ENCODE measurements at regions not wholly inside any gene's neighbourhood (a gene's known extent, or its start where the extent isn't known, plus 50 kb on each side); places are given as distances from the start of the nearest gene placed in this dataset.

DNA sequence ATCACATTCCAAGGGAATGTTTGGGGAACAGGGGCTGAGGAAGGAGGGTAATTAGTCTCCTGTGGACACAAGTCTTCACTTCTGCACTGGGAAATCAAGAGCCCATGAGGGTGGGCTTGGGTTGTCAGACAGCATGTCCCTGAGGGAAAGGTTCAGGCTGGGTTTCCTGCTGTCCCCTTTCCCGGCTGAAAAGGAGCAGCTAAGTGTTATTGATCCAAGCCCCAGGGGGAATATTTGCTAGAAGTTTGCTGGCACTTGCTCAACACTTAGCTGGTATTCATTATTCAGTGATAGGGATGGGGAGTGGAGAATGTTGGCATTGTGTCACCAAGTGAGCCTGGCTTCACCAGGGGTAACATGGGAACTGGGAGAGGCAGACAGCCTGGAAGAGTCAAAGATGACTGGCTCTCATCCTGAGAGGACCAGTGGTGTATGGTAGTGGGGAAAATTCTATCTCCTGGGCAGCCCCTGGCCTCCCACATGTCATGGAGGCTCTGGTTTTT, 344.4 kb upstream of the PODXL start:
- Mint-ChIP-seq H3K4me3 (no peak overlapping the region), H3K27ac (no peak overlapping the region), H3K27me3 (peaks cover 11% of the 10 kb centered on the region), H3K4me1 (no peaks in the 10 kb centered on the region), H3K9me3 (ENCODE audit: insufficient read depth) (peaks cover 2% of the 10 kb centered on the region)
- ChIA-PET POLR2A (no interaction called here), CTCF (no interaction called here)
- Histone ChIP-seq H3K27me3 (replicated peaks in 1 of 4; ENCODE audit: control extremely low read depth in 1 of 4, control insufficient read depth in 3 of 4, insufficient read depth in 4 of 4, low read length in 3 of 4) (no peaks in the 10 kb centered on the region), H3K79me2 (ENCODE audit: control insufficient read depth, insufficient read depth, low read length) (no peaks in the 10 kb centered on the region), H2AFZ (ENCODE audit: insufficient read depth, low read depth, low read length, poor library complexity, severe bottlenecking) (no peak overlapping the region), H3K27ac (ENCODE audit: low read length in 2 of 2) (no peak overlapping the region), H3K36me3 (replicated peaks in 1 of 2; ENCODE audit: control extremely low read depth in 1 of 2, control insufficient read depth in 1 of 2, extremely low read depth in 1 of 2, insufficient read depth in 2 of 2, low read length in 1 of 2) (no peaks in the 10 kb centered on the region), H4K20me1 (ENCODE audit: control insufficient read depth, insufficient read depth, low read length, poor library complexity, severe bottlenecking) (no peaks in the 10 kb centered on the region), H3K4me1 (ENCODE audit: control insufficient read depth in 2 of 2, insufficient read depth in 2 of 2, low read length in 2 of 2) (no peaks in the 10 kb centered on the region), H3K9me3 (ENCODE audit: control extremely low read depth in 1 of 3, control insufficient read depth in 2 of 3, insufficient read depth in 1 of 3, low read length in 2 of 3) (peaks cover 0 to 5% (median 3%) of the 10 kb centered on the region in 3 donors), H3K9ac (ENCODE audit: low read length) (no peak overlapping the region), H3K4me2 (replicated peaks; ENCODE audit: low read depth, low read length, poor library complexity, severe bottlenecking) (no peak overlapping the region), H3K4me3 (ENCODE audit: control extremely low read depth in 1 of 5, extremely low read depth in 1 of 5, insufficient read depth in 1 of 5, low read depth in 2 of 5, low read length in 4 of 5) (no peak overlapping the region)
- intact Hi-C loops (cut with micrococcal nuclease): no loop called here
- DNase-seq (no peak), ATAC-seq (ENCODE audit: low read depth) (no peak)
- TF ChIP-seq, protein P1, sequence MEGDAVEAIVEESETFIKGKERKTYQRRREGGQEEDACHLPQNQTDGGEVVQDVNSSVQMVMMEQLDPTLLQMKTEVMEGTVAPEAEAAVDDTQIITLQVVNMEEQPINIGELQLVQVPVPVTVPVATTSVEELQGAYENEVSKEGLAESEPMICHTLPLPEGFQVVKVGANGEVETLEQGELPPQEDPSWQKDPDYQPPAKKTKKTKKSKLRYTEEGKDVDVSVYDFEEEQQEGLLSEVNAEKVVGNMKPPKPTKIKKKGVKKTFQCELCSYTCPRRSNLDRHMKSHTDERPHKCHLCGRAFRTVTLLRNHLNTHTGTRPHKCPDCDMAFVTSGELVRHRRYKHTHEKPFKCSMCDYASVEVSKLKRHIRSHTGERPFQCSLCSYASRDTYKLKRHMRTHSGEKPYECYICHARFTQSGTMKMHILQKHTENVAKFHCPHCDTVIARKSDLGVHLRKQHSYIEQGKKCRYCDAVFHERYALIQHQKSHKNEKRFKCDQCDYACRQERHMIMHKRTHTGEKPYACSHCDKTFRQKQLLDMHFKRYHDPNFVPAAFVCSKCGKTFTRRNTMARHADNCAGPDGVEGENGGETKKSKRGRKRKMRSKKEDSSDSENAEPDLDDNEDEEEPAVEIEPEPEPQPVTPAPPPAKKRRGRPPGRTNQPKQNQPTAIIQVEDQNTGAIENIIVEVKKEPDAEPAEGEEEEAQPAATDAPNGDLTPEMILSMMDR (IDR thresholded peaks at IDR 0.05): no peak
- TF ChIP-seq EZH2 (IDR thresholded peaks at IDR 0.05; ENCODE audit: borderline replicate concordance, insufficient read depth, low read depth, low read length, poor library complexity, severe bottlenecking): no peak
- 86% methylated on average over 1 of the region's 1 CpG for WGBS (ENCODE audit: insufficient coverage)

DNA sequence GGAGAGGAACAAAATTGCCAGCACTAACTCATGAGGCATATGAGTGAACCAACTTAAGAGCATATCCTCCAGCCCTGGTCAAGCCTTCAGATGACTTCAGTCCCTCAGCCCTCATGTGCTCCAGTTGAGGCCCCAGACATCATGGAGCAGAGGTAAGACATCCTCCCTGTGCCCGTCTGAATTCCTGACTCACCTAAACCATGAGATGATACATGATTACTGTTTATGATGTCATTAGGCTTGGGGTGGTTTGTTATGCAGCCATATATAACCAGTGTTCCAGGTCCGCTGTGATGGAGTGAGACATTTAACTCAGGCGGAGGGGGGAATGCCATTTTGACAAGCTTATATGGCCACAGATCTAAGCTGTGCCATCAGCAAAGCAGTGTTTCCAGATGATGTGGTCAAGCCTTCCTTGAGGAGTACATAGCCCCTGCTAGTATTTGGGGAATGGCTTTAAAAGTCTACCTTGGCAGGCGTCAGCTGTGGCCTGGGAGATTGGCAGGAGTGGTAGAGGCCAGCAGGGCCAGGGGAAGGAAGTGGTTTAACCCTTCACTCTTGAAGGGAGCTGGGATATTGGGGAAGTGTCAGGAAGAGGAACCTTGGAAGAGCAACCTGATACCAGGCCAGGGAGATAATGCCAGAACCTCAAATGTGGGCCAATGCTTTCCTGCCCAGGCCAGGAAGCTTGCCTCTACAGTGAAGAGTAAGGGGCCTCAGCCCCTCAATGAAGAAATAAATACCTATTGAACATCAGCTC, 343.0 kb upstream of the PODXL start:
- H3K4me3 Mint-ChIP-seq: no peak overlapping the region
- CTCF ChIA-PET: no interaction called here
- no peak for TF ChIP-seq EZH2 (IDR thresholded peaks at IDR 0.05; ENCODE audit: borderline replicate concordance, insufficient read depth, low read depth, low read length, poor library complexity, severe bottlenecking)
- TF ChIP-seq, protein P1 (IDR thresholded peaks at IDR 0.05): no peak
- peaks cover 12% of the 10 kb centered on the region for H3K27me3 Mint-ChIP-seq
- ATAC-seq (ENCODE audit: low read depth) (no peak), DNase-seq (no peak)
- Histone ChIP-seq H3K4me3 (ENCODE audit: control extremely low read depth in 1 of 5, extremely low read depth in 1 of 5, insufficient read depth in 1 of 5, low read depth in 2 of 5, low read length in 4 of 5) (no peak overlapping the region), H3K4me2 (replicated peaks; ENCODE audit: low read depth, low read length, poor library complexity, severe bottlenecking) (no peak overlapping the region), H3K36me3 (replicated peaks in 1 of 2; ENCODE audit: control extremely low read depth in 1 of 2, control insufficient read depth in 1 of 2, extremely low read depth in 1 of 2, insufficient read depth in 2 of 2, low read length in 1 of 2) (no peaks in the 10 kb centered on the region), H3K27ac (ENCODE audit: low read length in 2 of 2) (no peak overlapping the region), H3K27me3 (replicated peaks in 1 of 4; ENCODE audit: control extremely low read depth in 1 of 4, control insufficient read depth in 3 of 4, insufficient read depth in 4 of 4, low read length in 3 of 4) (no peaks in the 10 kb centered on the region), H3K79me2 (ENCODE audit: control insufficient read depth, insufficient read depth, low read length) (no peaks in the 10 kb centered on the region), H3K9ac (ENCODE audit: low read length) (no peak overlapping the region), H4K20me1 (ENCODE audit: control insufficient read depth, insufficient read depth, low read length, poor library complexity, severe bottlenecking) (no peaks in the 10 kb centered on the region), H2AFZ (ENCODE audit: insufficient read depth, low read depth, low read length, poor library complexity, severe bottlenecking) (no peak overlapping the region), H3K4me1 (ENCODE audit: control insufficient read depth in 2 of 2, insufficient read depth in 2 of 2, low read length in 2 of 2) (no peaks in the 10 kb centered on the region), H3K9me3 (ENCODE audit: control extremely low read depth in 1 of 3, control insufficient read depth in 2 of 3, insufficient read depth in 1 of 3, low read length in 2 of 3) (peaks cover 0 to 5% (median 3%) of the 10 kb centered on the region in 3 donors)
- no peak overlapping the region for H3K27ac Mint-ChIP-seq
- H3K4me1 Mint-ChIP-seq: no peaks in the 10 kb centered on the region
- POLR2A ChIA-PET: no interaction called here
- 87% methylated on average over 3 of the region's 4 CpGs for WGBS (ENCODE audit: insufficient coverage)
- intact Hi-C loops (cut with micrococcal nuclease): no loop called here
- peaks cover 2% of the 10 kb centered on the region for H3K9me3 Mint-ChIP-seq (ENCODE audit: insufficient read depth)
